T-helper 2 cell treated with Interferon-gamma antibody and Interleukin-4, amounts not matched to agents 100 ng/mL and 5 ng/mL, for 36 hours (primary cell): ENCODE measurements at regions not wholly inside any gene's neighbourhood (a gene's known extent, or its start where the extent isn't known, plus 50 kb on each side); places are given as distances from the start of the nearest gene placed in this dataset.

Source experiments
- intact Hi-C: fragments of 100-400 bp; cut with micrococcal nuclease; formaldehyde crosslinking; loops from one replicate; pipeline ENCODE4 v1.15.1; 2023

DNA sequence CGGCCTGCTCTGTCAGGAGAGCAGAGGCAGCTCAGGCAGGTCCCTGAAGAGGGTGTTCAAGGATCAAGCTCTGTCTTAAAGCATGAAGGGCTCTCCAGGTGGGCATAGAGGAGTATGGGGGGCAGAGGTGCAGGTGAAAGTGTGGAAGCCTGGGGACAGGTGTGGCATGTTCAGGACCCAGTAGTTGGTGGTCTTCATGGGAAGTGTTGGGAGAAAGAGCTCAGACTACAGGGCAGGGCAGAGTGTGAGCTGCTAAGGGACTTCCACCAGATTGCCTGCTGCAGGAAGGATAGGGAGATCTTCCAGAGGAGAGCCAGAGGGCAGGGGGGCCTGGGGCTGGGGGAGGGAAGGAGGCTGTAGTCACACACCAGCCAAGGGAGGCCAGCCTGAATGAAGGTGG is 156.5 kb upstream of the GDF10 start:
- intact Hi-C loops, result no loop called here

DNA sequence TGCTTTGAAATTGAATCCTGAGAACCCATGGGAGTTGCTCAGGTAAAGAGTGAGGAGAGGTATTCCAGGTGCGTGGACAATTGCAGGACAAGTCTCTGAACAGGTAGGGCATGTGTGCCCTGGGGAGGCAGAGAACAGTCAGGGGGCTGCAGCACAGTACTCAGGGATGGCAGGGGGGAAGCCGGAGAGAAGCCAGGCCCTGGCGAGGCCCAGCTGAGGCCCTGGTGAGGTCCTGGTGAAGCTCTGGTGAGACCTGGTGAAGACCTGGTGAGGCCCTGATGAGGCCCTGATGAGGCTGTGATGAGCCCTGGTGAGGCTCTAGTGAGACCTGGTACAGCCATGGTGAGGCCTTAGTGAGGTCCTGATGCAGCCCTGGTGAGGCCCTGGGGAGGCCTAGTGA is 155.5 kb upstream of the GDF10 start:
- intact Hi-C loops, result no loop called here

DNA sequence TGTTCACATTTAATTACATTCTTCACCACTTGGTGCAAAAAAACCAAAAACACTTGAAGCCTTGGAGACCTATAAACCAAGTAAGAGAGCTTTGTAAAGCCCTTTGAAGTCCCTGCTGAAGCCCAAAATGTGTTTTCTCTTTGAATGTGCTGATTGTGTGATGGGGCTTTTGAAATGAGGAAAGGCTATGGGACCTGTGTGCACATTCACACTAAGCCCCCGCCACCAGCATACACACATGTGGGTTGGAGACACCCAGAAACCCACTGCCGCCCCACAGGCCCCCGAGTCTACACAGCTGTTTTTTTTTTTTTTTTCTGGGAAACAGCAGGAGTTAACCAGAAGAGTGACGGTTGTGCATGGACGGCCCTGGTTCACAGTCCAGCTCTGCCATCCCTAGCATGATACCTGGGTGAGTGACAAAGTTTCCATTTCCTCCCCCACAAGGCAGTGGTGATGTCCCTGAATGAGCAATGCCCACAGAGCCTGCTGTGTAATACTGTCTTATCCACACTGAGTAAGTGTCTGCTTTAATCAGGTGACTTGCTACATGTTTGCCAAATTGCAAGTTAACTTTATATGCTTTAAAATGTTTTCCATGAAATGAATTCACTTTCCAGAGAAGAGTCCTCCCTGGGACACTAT is 154.6 kb upstream of the GDF10 start:
- intact Hi-C loops, result no loop called here

DNA sequence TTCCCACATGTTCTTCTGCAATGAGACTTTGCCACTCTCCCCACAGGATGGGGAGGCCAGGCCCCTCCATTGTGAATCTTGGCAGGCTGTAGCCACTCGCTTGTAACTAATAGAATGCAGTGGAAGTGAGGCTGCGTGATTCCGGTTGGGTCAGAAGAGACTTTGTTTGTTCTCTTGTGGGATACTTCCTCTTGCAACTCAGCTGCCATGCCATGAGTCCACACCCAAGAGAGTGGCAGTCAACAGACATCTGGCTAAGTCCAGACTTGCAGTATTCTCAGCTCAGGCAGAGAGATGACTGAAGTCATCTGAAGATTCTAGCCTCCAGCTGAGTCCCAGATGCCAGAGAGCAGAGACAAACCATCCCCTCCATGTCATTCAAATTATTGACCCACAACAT is 153.4 kb upstream of the GDF10 start:
- intact Hi-C loops, result no loop called here

DNA sequence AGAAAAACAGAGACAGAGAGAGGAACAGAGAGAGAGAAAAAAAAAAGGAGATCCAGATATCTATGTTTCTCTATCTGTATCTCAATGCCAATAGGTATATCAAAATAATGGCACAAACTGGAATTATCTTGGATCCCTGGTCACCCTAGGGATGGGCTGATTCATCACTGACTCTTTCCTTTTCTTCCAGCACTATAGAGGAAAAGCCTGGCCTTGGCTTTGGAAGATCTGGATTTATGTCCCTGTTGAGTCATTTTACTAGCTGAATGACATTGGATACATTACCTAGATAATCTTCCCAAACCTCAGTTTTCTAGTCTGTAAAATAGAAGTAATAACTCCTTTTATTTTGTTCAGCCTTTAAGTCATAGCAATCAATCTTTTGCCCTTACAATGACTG is 152.8 kb upstream of the GDF10 start:
- intact Hi-C loops, result no loop called here

DNA sequence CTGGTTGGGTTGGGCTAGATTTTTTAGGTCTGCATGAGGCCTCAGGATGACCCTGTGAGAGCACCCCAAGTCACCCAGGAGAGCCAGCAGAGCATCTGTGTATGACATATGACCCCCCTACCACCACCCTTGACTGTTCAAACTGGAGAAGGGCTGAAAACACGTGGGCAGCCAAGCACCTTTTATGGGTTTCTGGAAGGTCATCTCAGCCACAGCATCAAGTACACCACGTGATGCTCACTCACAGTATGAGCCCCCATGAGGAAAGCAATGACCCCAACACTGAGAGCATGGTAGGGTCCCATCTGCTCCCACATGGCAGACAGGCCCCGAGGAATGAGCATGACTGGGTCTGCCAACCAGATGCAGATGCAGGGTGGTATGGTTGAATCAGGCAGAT is 149.4 kb upstream of the GDF10 start:
- intact Hi-C loops, result no loop called here

DNA sequence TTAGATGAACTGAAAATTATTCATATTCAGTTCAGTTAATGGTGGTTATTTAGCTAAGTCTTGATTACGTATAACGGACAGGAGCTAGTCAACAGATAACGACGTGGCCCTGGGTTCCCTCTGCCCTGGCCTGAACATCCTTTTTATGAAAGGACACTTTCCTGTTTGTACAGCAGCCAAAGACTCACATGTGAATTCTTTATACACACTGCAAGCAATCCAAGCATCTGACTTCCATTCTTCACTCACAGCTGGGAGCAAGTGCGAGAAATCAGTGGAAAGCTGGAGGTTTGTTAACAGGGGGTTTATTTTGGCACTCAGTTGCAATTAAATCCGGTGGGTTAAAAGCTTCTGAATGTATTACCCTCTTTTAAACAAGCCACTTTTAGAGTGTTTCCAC is 148.1 kb upstream of the GDF10 start:
- intact Hi-C loops, result no loop called here

DNA sequence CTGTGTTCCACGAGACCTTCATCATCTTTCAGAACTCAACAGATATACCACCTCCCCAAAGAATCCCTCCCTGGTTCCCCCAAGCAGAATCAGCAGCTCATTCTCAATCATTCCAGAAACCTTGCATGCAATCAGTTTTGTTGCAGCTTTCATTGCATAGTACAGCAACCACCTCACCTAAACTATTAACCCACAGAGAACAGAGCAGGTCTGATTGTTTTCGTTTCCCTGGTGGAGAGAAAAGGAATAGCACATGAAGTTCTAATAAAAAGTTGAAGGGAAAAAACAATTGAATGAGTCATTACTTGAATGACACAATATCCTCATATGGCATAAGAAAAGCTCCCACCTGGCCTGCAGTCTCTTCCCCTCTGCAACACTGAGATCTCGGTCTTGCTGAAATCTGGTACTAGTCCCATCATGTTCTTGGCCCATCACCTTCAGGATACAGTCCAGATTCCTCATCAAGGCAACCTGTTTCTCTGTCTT is 147.1 kb upstream of the GDF10 start:
- intact Hi-C loops, result no loop called here

DNA sequence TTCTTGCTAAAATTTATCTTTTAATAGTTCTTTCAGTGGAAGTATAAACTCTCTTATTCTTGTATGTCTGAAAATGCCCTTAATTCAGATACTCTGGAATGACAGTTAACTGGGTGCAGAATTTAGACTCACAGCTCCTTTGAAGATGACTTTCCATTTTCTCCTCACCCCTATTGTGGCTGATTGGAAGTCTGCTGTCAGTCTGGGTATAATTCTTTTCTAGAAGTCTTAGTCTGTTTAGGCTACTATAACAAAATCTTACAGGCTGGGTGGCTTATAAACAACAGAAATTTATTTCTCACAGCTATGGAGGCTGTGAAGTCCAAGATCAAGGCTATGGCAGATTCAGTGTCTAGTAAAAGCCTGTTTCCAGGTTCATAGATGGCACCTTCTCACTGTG is 145.2 kb upstream of the GDF10 start:
- intact Hi-C loops, result no loop called here

DNA sequence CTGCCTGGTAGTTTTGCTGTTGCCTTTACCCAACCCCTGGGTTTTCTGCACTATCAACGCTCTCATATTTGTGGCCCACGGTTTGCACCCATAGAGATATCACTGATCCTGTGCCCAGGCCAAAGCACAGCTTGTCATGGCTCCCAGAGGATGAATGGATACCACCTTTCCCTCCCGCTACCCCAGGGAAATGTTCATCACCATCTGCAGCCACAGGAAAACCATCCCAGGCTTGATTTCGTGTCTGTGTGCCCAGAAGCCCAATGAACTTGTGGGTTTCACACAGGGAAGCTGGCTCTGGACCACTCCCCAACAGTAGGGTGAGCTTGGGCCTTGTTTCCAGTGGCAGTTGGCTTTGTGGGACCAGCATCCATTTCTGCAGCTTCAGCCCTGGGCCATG is 143.1 kb upstream of the GDF10 start:
- intact Hi-C loops, result no loop called here

DNA sequence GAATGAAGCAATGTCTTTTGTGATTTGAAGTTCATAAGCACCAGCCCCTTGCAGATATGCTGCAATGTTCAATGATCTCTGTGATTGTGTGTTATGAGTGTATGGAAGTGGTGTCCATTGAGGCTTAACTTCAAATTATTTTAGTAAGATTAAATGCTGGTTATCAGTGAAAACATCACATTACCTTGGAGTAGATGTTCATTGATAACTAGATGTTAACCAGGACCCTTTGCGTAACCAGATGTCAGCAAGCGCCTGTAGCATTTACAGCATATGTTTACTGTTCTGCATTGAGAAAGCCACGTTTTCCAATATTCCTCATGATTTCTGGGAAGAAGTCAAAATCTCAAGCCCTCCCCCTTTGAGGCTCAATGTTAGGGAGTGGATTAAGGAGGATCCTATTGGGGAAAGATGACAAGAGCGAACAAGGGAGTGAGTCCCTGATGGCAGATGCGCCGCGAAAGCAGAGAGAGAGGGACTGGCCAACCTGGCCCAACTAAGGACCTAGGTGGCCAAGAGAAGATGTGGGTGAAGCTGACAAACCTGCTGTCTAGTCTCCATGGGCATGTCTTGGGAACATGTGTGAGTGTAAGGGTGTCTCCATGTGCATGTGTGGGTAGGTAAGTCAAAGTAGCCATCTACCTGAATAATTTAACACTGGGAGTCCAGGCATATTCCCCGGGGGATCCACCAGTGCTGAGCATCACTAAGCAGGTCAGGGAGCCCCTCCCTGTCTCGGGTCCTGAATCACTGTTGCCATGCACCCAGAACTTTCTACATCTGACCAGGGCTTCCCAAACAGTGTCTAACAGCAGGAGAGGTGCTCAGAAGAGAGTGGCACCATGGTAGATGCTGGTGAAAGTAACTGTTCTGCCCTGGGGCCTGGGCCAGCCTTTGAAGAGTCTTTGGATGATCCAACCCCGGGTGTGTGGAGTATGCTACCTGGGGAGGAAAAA is 141.6 kb upstream of the GDF10 start:
- intact Hi-C loops, result no loop called here

DNA sequence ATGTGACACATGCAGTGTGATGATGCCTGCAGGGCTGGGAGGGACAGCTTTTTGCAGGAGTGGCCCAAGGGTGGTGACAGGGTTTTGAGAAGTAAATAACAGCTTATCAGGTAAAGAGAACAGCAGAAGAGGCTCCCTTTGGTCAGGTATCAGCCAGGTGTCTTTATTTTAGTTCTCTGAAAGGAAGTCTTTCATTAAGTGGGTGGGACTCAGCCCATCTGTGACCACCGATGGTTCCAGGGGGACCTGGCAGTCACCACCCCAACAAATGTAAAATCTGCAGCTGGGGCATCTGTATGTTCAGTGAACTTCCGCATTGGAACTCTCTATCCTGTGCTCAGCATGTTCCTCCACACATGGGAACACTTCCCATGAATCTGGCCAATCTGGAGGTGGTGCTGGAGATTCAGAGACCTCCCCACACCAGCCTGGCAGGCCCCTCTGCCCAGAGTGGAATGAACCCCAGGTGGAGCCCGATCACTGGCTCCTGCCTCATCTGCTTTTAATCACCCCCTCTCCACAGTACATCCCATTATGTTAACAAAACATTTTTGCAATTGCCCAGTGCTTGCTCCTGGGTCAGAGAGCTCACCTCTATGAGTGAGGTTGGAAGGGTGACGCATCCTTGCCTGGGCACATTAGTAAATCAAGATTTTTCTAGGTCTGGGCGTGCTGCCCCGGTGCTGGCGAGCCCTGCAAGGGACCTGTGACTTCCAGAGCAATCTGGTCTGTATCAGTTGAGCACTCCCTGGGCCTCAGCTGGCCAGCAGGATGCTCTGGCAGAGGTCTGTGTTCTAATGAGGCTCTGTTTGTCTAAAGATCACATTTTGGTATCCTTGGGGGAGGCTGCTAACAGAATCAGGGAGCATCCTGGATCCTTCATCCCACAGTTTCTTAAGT is 140.4 kb upstream of the GDF10 start:
- intact Hi-C loops, result loop anchor here (10.0 kb wide), 1 partner anchor 155 kb away; no protein-coding TSS in a partner anchor

DNA sequence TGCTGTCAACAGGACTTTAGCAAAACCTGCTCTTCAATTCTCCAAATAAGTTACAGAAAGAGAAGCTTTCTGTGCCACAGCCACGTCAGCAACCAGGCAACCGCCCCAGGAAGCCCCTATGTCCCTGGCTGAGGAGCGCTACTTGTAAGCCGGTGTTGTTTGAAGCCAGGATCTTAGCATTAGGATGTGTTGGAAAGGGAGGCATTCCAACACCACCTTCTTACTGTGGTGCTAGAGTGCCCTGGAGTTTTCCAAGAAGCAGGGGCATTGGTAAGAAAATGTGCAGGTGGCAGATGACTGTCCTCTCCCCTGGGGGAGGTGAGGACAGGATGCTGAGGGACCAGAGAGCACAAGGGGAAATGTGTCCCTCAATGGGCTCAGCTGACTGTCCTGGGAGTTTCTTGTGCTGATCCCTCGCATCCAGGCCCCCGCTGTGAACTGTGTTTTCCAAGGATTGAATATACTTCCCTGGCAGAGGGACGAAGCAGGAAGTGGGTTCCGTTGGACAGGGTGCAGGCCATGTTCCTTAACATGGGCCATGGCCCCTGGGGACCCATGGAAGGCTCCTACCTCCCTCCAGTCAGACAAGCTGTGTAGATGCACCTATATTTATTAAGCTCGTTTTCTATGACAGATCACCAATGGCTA is 139.6 kb upstream of the GDF10 start:
- intact Hi-C loops, result loop anchor here (10.0 kb wide), 1 partner anchor 154 kb away; no protein-coding TSS in a partner anchor

DNA sequence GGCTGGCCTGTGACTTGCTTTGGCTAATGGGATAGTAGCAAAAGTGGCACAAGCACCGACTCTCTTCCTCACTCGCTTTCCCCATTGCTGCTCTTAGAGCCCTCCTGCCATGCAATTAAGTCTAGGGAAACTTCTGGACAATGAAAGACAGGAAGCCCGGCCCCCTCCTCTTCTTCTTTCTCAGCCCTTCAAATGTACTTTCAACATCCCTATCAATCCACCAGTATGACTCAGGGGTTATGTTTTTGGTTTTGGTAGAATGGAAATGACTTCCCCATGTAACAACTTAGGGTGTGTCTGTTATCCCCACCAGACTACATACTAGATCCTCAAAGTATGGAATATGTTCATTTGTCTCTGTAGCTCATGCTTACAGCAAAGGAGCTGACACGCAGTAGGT is 139.0 kb upstream of the GDF10 start:
- intact Hi-C loops, result loop anchor here (10.0 kb wide), 1 partner anchor 154 kb away; no protein-coding TSS in a partner anchor

DNA sequence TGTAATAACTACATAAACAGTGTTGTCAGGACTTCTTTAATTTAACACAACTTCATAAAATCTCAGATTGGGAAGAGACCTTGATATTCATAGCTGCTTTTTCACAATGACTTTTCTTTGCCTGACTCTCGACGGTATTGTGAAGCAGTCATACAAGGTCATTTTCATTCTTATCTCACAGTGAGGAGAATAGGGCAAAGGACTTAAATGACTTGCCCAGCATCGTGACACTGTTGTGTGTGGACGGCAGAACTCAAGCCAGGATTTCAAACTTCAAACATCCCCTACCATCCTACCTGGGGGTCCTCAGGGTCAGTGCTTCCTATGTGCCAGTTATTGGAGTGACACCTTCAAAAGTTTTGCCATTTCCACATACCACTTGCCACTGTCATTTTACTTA is 138.5 kb upstream of the GDF10 start:
- intact Hi-C loops, result loop anchor here (10.0 kb wide), 1 partner anchor 153 kb away; no protein-coding TSS in a partner anchor

DNA sequence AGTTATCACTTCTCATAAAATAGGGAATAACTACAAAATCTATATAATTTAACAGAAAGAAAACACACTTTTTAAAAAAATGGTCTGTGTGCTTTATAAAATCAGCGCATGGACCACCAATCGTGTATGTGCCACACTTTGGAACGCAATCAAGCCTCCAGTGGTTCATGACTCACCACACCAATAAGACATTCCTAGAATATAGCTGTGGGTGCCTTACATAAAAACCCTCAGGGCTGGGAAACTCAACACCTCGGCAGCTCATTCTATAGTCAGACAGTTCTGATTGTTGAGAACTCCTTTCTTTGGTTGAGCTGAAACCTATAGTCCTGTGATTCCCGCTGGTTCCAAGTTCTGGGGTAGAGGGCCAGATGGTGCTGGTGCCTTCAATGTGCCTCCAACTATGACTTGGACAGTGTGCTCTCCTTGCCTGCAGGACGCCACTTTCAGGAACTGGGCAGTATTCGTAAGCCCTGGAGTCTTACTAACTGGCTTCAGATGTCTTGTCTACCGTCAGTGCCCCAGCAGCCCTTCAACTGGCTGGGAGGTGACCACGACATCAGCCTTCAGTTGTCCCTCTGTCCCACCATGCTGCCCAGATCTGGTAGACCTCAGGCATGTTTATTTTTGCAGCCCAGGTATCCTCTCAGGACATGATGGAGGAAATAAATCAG is 135.7 kb upstream of the GDF10 start:
- intact Hi-C loops, result loop anchor here (10.0 kb wide), 1 partner anchor 151 kb away; no protein-coding TSS in a partner anchor

DNA sequence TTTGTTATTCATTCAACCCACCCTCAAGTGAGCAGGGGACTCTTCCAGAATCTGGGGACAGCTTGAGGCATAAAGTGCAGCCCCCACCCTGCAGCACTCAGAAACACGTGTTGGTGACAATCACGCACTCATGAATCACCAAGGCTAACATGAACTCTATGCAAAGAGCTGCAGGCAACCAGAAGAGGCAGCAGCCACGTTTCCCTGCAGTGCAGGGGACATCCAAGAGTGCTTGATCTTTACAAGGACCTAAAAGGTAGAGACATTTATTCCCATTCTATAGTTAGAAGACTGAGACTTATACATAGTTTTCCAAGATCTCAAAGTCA is 135.2 kb upstream of the GDF10 start:
- intact Hi-C loops, result loop anchor here (5.0 to 10.0 kb wide), 2 partner anchors 123 to 150 kb away; no protein-coding TSS in a partner anchor

DNA sequence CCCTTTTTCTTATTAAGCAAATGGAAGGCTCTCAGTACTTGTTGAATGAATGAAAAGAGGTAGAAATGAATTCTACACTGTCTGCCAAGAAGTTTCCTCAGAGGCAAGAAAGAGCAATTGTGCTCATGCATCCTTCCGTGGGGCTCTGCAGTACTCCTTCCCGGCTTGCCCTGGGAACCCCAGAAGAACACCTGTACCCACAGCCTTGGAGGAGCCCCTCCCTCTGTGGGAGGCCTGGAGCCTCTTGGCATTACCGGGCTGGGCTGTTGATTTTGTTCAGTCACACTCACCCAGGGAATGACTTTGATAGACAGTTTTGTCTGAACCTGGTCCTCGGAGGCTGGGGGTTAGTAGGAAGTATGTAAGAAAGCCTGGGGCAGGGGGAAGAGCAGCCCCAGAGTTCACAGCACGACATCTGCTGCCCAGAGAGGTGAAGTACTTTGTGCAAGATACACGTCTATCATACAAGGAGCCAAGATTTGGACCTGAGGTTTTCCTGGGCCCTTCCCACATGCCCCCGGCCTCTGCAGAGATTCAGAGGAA is 134.8 kb upstream of the GDF10 start:
- intact Hi-C loops, result loop anchor here (5.0 to 10.0 kb wide), 2 partner anchors 122 to 150 kb away; no protein-coding TSS in a partner anchor

DNA sequence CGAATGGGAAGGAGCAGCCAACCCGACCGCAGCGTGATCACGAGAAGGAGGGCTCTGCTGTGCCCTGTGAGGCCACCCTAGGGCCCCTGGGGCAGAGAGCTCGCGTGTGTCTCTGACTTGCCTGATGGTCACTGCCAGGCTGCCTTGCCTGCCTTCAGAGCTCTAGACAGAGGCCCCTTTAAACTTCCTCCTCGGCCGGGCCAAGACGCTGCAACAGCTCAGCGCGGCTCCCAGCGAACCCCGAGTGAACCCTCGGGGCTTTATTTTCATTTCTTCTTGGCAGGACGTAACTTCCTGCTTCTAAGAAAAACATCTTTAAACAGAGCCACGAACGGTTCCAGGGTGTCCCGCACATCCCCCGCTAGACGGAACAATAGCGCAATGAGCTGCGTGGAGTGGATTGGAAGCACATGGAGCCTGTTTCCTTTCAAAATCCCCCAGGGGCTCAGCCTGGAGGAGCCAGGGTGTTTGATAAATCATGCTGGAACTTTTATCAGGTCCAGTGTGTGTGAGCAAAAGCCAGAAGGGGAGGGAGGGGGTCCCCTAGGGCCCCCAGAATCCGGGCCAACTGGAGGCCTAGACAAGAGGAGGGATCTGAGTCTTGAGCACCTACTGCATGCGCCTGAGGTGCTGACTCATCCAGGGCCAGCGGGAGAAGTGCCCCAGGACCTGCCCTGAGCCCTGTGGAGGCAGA is 134.1 kb upstream of the GDF10 start:
- intact Hi-C loops, result loop anchor here (5.0 to 10.0 kb wide), 2 partner anchors 121 to 149 kb away; no protein-coding TSS in a partner anchor
